Osteoblast (primary cell): ENCODE measurements at regions not wholly inside any gene's neighbourhood (a gene's known extent, or its start where the extent isn't known, plus 50 kb on each side); places are given as distances from the start of the nearest gene placed in this dataset.

Experiments used
- DNase-seq: peaks from one replicate; pipeline ENCODE4 v3.0.0; 2011; ENCODE audit warnings: low spot score, mixed read lengths; ENCODE audit not compliant: insufficient read length; ENCODE audit errors: missing footprints
- H2AFZ ChIP-seq: 2 replicates; pipeline ENCODE4 v1.6.0; 2011; ENCODE audit warnings: mild to moderate bottlenecking, low read length
- H3K27ac ChIP-seq: 2 replicates; pipeline ENCODE4 v1.5.1; 2011; ENCODE audit warnings: mild to moderate bottlenecking, low read depth, low read length, moderate library complexity
- H3K27me3 ChIP-seq: 2 replicates; pipeline ENCODE4 v1.6.0; 2012; ENCODE audit warnings: mild to moderate bottlenecking, control low read depth, inconsistent platforms, low read length, moderate library complexity; ENCODE audit not compliant: insufficient read depth
- H3K36me3 ChIP-seq: 2 replicates; pipeline ENCODE4 v1.5.1; 2011; ENCODE audit warnings: mild to moderate bottlenecking, low read length, control low read depth, moderate library complexity; ENCODE audit not compliant: insufficient read depth
- H3K4me1 ChIP-seq: 2 replicates; pipeline ENCODE4 v1.5.1; 2011; ENCODE audit warnings: mild to moderate bottlenecking, low read length, control low read depth, moderate library complexity; ENCODE audit not compliant: insufficient read depth
- H3K4me2 ChIP-seq: 2 replicates; pipeline ENCODE4 v1.6.0; 2011; ENCODE audit warnings: mild to moderate bottlenecking, low read length; ENCODE audit not compliant: insufficient read depth
- H3K4me3 ChIP-seq: fragments of 200-600 bp; sonication (generic); 3 replicates; pipeline ENCODE4 v1.5.1; 2012; ENCODE audit warnings: mild to moderate bottlenecking, low read length, inconsistent platforms; ENCODE audit not compliant: insufficient read depth
- H3K79me2 ChIP-seq: 2 replicates; pipeline ENCODE4 v1.6.0; 2012; ENCODE audit warnings: mild to moderate bottlenecking, low read length, control low read depth, inconsistent platforms; ENCODE audit not compliant: insufficient read depth
- H3K9me3 ChIP-seq: 2 replicates; pipeline ENCODE4 v1.5.1; 2011; ENCODE audit warnings: low read depth, low read length, control low read depth
- H4K20me1 ChIP-seq: 2 replicates; pipeline ENCODE4 v1.6.0; 2012; ENCODE audit warnings: mild to moderate bottlenecking, low read length, control low read depth; ENCODE audit not compliant: insufficient read depth
- TF ChIP-seq, protein P1 (sequence below): IDR thresholded peaks from 2 replicates; pipeline ENCODE4 v1.5.1; 2011; ENCODE audit warnings: mild to moderate bottlenecking, low read depth, low read length, moderate library complexity; ENCODE audit errors: extremely low read depth

DNA sequence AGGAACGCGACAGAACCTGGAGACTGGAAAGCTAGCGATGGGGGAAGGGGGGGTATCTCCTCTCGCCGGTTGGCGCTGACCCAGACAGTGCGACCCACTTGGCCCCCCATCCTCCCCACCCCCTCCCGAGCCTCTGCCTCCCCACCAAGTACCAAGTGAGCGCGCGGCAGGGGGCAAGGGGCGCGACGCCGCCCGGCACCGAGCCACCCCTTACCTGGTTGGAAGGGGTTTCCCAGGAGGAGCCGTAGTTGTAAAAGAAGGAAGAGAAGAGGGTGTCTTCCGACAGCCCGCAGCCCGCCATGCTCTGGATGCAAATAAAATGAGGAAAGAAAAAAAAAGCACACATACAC, 112.2 kb downstream of the DHX15 start:
- Histone ChIP-seq H3K36me3 (no peaks in the 10 kb centered on the region), H3K9me3 (no peaks in the 10 kb centered on the region), H3K4me3 (peak overlapping the region; percentile 77), H3K4me2 (peak overlapping the region; percentile 85), H3K27me3 (peaks cover 30% of the 10 kb centered on the region), H3K27ac (no peak overlapping the region), H4K20me1 (no peaks in the 10 kb centered on the region), H2AFZ (no peak overlapping the region), H3K4me1 (peaks cover 16% of the 10 kb centered on the region), H3K79me2 (no peaks in the 10 kb centered on the region)
- TF ChIP-seq, protein P1, sequence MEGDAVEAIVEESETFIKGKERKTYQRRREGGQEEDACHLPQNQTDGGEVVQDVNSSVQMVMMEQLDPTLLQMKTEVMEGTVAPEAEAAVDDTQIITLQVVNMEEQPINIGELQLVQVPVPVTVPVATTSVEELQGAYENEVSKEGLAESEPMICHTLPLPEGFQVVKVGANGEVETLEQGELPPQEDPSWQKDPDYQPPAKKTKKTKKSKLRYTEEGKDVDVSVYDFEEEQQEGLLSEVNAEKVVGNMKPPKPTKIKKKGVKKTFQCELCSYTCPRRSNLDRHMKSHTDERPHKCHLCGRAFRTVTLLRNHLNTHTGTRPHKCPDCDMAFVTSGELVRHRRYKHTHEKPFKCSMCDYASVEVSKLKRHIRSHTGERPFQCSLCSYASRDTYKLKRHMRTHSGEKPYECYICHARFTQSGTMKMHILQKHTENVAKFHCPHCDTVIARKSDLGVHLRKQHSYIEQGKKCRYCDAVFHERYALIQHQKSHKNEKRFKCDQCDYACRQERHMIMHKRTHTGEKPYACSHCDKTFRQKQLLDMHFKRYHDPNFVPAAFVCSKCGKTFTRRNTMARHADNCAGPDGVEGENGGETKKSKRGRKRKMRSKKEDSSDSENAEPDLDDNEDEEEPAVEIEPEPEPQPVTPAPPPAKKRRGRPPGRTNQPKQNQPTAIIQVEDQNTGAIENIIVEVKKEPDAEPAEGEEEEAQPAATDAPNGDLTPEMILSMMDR = no peak
- DNase-seq = no peak

DNA sequence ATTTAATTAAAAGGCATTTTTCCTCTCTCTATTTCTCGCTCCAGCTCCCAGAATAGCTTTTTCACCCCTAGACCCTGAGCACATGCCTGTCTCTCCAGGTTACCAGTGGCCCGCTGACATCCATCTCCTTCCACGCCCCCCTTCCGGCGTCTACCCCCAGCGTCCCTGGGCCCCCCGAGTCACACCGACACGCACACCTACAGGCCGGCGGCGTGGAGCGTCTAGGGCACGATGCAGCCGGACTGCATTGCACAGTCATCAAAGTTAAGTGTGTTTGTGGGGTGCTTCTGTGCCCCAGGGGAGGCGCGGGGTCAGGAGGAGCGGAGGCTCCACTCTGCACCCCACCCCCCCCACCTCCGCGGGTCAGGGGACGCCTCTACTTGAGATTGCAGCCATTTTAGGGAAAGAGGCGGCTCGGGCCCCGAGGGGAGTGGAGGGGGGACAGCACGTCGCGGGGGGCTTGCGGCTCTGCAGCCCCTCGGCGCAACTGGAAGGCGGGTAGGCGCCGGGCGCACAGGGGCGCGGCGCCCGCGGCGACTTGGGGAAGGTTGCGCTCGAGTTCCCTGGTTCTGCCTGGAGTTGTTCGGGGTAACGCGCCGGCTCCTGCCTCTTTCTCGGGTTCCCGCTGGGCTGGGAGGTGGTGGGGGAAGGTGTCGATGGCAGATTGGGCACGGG, 112.7 kb downstream of the DHX15 start:
- TF ChIP-seq, protein P1 = no peak
- Histone ChIP-seq H4K20me1 (no peaks in the 10 kb centered on the region), H3K4me2 (peak overlapping the region; percentile 85), H3K27me3 (peaks cover 31% of the 10 kb centered on the region), H3K36me3 (no peaks in the 10 kb centered on the region), H3K79me2 (no peaks in the 10 kb centered on the region), H3K4me1 (peaks cover 16% of the 10 kb centered on the region), H2AFZ (no peak overlapping the region), H3K9me3 (no peaks in the 10 kb centered on the region), H3K4me3 (peak overlapping the region; percentile 77), H3K27ac (no peak overlapping the region)
- peak; percentile 75 for DNase-seq

DNA sequence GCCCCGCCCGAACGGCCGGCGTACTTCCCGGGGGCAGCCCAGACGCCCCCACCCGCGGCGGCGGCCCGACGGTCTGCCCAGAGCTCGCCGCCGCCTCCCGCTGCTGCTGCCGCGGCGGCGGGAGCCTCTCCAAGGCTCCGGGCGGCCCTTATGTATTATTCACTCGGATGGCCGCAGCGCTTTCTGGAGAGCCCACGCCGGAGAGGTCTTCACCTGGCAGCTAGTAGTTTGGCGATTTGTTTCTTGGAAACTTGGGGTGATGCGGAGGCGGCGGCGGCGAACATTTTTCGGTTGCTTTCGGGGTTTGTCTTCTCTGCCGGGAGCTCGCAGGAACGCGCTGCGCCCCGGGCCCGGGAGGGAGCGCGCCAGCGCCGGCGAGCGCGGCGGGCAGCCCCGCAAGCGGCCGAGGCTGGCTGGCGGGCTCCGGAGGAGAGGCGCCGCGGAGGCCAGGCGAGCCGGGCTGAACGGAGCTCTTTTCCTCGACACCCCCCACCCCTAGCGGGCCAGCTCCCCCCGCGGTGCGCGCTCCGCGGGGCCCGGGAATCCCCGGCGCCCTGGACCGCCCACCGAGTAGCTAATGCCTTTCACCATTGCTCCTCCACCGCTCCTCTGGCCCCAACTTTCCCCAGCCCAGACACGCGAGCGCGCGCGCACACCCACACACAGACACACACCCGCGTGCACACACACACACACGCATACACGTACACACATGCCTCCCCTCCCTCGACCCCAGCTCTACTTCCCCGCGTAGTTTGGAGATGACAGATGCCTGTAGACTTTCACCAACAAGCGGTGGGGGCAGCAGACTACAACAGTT, 113.5 kb downstream of the DHX15 start:
- Histone ChIP-seq H3K9me3 (no peaks in the 10 kb centered on the region), H3K4me2 (peak overlapping the region; percentile 85), H3K27ac (no peak overlapping the region), H3K4me3 (peak overlapping the region; percentile 77), H4K20me1 (no peaks in the 10 kb centered on the region), H3K36me3 (no peaks in the 10 kb centered on the region), H3K27me3 (peaks cover 37% of the 10 kb centered on the region), H3K79me2 (no peaks in the 10 kb centered on the region), H2AFZ (peak overlapping the region; percentile 41), H3K4me1 (peaks cover 16% of the 10 kb centered on the region)
- TF ChIP-seq, protein P1 = no peak
- DNase-seq = peak; percentile 94

DNA sequence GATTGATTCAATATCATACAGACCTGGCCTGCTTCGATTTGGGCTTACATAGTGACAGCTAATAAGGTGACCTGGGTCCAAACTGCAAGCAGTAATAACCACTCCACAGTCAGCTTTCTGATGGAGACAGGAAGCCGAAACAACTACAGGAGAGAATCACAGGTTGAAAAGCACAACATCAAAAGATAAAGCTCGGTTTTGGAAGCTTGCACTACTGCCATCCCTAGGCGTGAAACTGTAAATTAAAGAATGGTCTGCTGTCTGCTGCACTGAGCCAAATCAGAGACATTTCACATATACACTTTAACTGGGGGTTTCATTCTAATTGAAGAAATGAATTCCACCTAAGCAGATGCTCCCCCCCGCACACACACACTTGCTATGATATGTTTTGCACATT, 116.3 kb downstream of the DHX15 start:
- H3K79me2 ChIP-seq = no peaks in the 10 kb centered on the region
- H3K4me1 ChIP-seq = peaks cover 16% of the 10 kb centered on the region
- peak; percentile 72 for DNase-seq
- H3K4me3 ChIP-seq = no peak overlapping the region
- TF ChIP-seq, protein P1 = no peak
- no peaks in the 10 kb centered on the region for H4K20me1 ChIP-seq
- no peak overlapping the region for H3K4me2 ChIP-seq
- H2AFZ ChIP-seq = no peak overlapping the region
- H3K36me3 ChIP-seq = no peaks in the 10 kb centered on the region
- no peak overlapping the region for H3K27ac ChIP-seq
- H3K9me3 ChIP-seq = no peaks in the 10 kb centered on the region
- peaks cover 46% of the 10 kb centered on the region for H3K27me3 ChIP-seq
